ENCODE measurements at regions not wholly inside any gene's neighbourhood (a gene's known extent, or its start where the extent isn't known, plus 50 kb on each side); places are given as distances from the start of the nearest gene placed in this dataset.
"Not testable (repeated sequence)": the region's sequence is repeated elsewhere in the genome, so short reads cannot be mapped to it uniquely, and the experiment has no call there.

DNA sequence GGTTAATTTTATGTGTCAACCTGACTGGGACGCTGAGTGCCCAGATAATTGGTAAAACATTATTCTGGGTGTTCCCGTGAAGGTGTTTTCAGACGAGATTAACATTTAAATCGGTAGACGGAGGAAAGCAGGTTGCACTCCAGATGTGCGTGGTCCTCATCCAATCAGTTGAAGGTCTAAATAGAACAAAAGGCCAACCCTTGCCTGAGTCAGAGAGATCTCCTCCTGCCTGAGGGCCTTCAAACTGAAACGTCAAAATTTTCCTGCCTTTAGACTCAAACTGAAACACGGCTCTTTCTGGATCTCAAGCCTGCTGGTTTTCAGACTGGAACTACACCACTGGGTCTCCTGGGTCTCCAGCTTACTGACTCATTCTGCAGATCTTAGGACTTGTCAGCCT is 70.9 kb downstream of the NPIPA5 start:
- ATAC-seq (replicated peaks); H3K9me3 Mint-ChIP-seq; H3K4me1 Mint-ChIP-seq; H3K36me3 Mint-ChIP-seq; DNase-seq; H3K27ac Mint-ChIP-seq; H3K4me3 Mint-ChIP-seq; H3K27me3 Mint-ChIP-seq: not testable (repeated sequence)

DNA sequence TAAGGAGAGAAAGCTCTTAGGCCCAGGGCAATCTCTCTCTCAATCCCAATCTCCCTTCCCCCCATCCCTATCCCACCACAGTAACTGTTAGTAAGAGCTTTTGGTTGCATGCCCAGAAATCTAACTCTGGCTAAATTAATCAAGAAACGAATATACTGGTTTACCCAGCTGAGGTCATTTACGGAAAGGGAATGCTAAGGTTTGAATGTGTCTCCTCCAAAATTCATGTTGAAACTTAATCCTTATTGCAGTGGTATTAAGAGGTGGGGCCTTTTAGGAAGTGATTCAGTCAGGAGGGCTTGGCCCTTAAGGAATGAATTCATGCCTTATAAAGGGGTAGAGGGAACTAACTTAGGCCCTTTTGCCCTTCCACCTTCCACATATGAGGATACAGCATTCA is 72.2 kb downstream of the NPIPA5 start:
- not testable (repeated sequence) for H3K4me3 Mint-ChIP-seq; H3K36me3 Mint-ChIP-seq; H3K27me3 Mint-ChIP-seq; ATAC-seq (replicated peaks); H3K9me3 Mint-ChIP-seq; DNase-seq; H3K27ac Mint-ChIP-seq; H3K4me1 Mint-ChIP-seq

DNA sequence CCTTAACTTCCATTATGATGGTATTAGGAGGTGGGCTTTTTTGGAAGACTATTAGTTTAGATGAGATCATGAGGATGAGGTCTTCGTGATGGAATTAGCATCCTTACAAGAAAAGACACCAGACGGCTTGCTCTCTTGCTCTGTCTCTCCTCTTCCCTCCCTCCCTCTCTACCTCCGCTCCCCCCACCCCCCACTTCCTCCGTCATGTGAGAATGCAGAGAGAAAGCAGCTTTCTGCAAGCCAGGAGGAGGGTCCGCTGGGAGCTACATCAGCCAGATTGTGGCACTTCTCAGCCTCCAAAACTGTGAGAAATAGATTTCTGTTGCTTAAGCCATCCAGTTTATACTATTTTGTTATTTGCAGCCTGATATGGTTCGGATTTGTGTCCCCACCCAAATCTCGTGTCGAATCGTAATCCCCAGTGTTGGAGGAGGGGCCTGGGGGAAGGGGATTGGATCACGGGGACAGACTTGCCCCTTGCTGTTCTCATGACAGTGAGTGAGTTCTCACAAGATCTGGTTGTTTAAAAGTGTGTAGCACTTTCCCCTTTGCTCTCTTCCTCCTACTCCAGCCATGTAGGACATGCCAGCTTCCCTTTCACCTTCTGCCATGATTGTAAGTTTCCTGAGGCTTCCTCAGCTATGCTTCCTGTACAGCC is 74.3 kb downstream of the NPIPA5 start:
- not testable (repeated sequence) for ATAC-seq (replicated peaks); H3K4me1 Mint-ChIP-seq; H3K4me3 Mint-ChIP-seq; H3K9me3 Mint-ChIP-seq; DNase-seq; H3K27ac Mint-ChIP-seq; H3K27me3 Mint-ChIP-seq; H3K36me3 Mint-ChIP-seq

DNA sequence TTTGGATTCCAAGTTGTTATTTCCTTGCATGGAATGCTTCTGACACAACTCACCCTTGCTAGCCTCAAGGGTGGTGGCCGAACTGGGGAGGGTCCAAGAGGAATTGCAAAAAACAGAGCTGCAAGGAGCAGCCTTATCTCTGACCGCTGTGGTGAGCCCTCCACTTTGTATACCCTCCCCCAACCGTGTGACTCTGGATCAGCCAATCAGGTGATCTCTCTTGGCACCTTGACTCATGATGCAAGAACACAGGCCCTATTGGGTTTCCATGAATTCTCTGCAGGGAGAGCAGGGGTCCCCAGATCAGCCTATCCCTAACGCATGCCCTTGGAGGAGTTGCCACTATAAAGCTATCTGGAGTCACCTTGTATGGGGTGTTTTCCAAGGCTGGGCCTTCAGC is 81.0 kb downstream of the NPIPA5 start:
- H3K4me3 Mint-ChIP-seq; ATAC-seq (replicated peaks); H3K4me1 Mint-ChIP-seq; H3K9me3 Mint-ChIP-seq; H3K36me3 Mint-ChIP-seq; DNase-seq; H3K27me3 Mint-ChIP-seq; H3K27ac Mint-ChIP-seq: not testable (repeated sequence)

DNA sequence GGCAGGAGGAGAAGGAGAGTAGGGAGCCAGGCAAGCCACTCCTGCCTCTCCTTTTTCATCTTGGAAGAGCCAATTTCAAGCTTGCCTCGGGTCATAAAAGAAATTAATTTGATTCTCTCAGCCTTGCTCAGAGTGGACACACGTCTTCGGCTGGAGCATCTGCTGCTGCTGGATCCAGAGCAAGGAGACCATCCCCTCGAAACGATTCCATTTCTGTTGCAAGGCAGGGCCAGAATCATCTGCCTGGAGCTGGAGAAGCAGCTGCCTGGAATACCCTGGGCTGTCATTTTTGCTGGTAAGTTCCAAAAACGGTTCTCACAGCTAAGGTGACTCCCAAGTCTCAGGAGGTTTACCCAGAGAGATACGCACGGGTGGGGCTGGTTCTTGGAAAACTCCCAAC is 103.3 kb downstream of the NPIPA5 start:
- not testable (repeated sequence) for H3K9me3 Mint-ChIP-seq; DNase-seq; ATAC-seq (replicated peaks); H3K36me3 Mint-ChIP-seq; H3K4me1 Mint-ChIP-seq; H3K27me3 Mint-ChIP-seq; H3K4me3 Mint-ChIP-seq; H3K27ac Mint-ChIP-seq

DNA sequence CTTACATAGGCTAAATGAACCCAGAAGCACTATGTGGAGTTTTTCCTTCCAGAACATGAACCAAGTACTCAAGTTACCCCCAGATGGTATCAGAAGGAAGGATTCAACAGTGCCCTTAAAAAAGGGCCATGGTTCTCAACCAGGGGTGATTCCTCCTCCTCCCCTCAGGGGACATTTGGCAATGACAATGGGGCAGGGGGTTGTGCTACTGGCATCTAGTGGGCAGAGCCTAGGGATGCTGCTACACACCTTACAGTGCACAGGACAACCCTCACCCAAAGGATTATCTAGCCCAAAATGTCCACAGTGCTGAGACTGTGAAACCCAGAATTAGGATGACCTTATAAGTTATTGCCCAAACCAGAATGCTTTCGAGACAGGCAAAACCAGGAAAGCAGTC is 104.1 kb downstream of the NPIPA5 start:
- H3K9me3 Mint-ChIP-seq; DNase-seq; H3K27ac Mint-ChIP-seq; H3K4me1 Mint-ChIP-seq; H3K27me3 Mint-ChIP-seq; ATAC-seq (replicated peaks); H3K4me3 Mint-ChIP-seq; H3K36me3 Mint-ChIP-seq: not testable (repeated sequence)

DNA sequence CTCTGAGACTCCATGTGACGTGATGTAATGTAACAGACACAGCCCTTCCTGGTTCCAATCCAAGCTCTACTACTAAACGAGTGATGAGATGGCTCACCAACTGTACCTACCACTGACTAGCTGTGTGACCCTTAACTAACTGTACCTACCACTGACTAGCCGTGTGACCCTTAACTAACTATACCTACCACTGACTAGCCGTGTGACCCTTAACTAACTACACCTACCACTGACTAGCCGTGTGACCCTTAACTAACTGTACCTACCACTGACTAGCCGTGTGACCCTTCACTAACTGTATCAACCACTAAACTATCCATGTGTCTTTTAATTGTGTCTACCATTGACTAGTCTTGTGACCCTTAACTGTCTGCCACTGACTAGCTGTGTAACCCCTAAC is 111.2 kb downstream of the NPIPA5 start:
- H3K4me1 Mint-ChIP-seq; H3K27ac Mint-ChIP-seq; ATAC-seq (replicated peaks); H3K9me3 Mint-ChIP-seq; H3K27me3 Mint-ChIP-seq; DNase-seq; H3K36me3 Mint-ChIP-seq; H3K4me3 Mint-ChIP-seq: not testable (repeated sequence)

DNA sequence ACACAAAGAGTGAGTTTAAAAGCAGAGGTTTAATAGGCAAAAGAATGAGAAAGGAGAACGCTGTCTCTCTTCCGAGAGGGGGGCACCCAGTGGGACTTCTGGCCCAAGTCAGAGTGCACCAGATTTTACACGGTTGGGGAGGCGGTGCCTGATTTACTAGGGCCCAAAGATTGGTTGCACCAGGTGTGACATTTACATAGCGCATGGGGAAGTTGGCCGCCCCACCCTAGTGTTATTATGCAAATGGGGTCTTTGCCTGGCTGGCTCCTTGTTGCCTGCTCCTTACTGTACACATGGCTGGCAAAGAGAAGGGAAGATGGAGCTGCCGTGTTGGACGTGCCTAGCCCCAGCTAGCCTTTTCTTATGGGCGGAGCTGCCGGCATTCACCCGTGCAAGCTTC is 115.9 kb downstream of the NPIPA5 start:
- not testable (repeated sequence) for DNase-seq, H3K4me1 Mint-ChIP-seq, H3K27ac Mint-ChIP-seq, H3K27me3 Mint-ChIP-seq, H3K4me3 Mint-ChIP-seq, H3K9me3 Mint-ChIP-seq, H3K36me3 Mint-ChIP-seq
- peak in 1 of 2 donors; percentile 51 for ATAC-seq (replicated peaks)

DNA sequence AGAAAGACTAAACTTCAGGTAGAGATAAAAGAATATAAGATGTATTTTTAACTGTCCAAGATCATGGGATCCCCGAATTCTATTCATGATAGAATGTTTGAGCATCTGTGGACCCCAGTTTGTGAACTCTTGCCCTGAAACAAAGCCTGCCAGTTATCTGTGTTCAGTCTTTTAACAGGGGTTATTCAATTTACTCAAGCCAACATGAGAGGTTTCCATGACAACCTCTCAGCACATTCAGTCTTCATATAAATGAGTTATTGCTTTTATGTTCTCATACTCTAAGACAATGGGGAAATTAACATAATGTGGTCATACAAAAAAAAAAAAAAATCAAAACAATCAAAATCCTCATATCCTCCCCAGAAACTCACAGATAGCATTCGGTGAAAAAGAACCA is 130.1 kb downstream of the NPIPA5 start:
- H3K27me3 Mint-ChIP-seq; H3K36me3 Mint-ChIP-seq; H3K4me1 Mint-ChIP-seq; H3K27ac Mint-ChIP-seq; ATAC-seq (replicated peaks); DNase-seq; H3K4me3 Mint-ChIP-seq; H3K9me3 Mint-ChIP-seq: not testable (repeated sequence)

DNA sequence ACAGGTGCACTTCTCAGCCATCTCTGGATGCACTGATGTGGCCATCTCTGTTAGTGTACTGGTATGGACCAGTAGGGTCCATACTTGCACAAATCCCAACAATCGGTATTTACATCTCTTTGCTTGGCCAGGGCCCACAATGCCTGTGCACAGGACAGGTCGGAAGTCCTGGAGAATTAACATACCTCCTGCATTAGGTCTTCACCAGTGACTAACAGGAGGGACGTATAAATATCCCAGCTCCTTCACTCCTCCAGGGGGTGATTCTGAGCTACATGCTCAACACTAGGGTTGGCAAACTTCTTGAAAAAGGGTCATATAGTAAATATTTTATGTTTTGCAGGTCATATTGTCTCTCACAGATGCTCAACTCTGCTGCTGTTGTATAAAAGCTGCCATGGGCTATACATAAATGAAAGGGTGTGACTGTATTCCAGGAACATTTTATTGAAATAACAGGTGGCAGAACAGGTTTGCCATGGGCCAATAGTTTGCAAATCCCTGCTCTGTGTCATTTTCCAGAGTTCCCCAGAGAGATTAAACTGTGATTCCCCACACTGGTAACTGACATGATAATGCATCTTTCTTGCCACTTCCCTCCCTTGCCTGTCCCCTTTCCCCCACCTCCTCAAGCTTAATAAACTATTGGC is 141.3 kb downstream of the NPIPA5 start:
- not testable (repeated sequence) for H3K4me1 Mint-ChIP-seq

DNA sequence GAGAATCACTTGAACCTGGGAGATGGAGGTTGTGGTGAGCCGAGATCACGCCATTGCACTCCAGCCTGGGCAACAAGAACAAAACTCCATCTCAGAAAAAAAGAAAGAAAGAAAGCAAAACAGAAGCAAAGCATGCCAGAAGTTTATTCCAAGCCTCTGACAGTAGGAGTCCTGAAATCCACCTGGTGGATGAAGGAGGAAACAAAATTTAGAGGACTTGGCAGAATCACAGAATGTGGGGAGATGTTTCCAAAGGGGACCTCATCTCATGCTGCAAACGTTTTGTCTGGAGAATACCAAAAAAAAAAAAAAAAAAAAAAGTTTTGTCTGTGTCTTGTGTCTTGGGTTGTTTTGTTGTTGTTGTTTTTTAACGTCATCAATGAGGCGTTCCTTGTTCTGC is 141.1 kb upstream of the RRN3 start:
- H3K4me1 Mint-ChIP-seq; DNase-seq; H3K27me3 Mint-ChIP-seq; H3K27ac Mint-ChIP-seq; ATAC-seq (replicated peaks); H3K36me3 Mint-ChIP-seq; H3K4me3 Mint-ChIP-seq; H3K9me3 Mint-ChIP-seq: not testable (repeated sequence)

More for the DNA sequence above, 141.3 kb downstream of the NPIPA5 start:
- ATAC-seq (replicated peaks); DNase-seq; H3K27ac Mint-ChIP-seq; H3K9me3 Mint-ChIP-seq; H3K36me3 Mint-ChIP-seq; H3K27me3 Mint-ChIP-seq; H3K4me3 Mint-ChIP-seq: not testable (repeated sequence)

DNA sequence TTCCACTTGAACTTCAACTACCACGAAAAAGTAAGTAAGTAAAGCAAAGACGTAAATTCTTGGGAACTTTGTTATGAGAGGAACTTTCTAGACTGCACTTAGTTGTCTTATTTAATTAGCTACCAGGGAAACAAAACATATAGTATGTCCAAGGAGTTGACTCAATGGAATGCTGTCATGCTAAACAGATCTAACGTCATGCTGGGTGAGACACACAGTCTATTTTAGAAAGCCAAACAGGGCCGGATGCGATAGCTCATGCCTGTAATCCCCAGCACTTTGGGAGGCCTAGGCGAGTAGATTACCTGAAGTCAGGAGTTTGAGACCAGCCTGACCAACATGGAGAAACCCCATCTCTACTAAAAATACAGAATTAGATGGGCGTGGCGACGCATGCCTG is 140.6 kb upstream of the RRN3 start:
- not testable (repeated sequence) for ATAC-seq (replicated peaks); H3K27me3 Mint-ChIP-seq; H3K9me3 Mint-ChIP-seq; H3K27ac Mint-ChIP-seq; H3K4me1 Mint-ChIP-seq; H3K4me3 Mint-ChIP-seq; DNase-seq; H3K36me3 Mint-ChIP-seq

DNA sequence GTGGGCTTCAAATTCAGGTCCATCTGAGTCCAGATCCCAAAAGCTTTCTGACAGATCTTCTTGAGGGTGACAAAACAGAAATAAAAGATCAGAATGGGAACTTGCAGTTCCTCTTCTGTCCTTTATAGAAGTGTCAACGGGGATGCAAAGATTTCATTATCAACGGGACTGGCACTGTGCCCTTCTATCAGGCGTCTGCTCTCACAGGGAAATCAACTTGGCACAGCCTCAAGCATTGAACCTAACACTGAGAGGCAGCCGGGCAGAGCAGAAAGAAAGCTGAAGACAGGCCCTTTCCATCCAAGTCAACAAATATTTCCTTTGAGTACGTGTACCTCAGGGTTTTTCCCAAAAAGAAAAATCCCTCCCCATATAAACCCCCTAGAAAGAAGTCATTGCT is 136.4 kb upstream of the RRN3 start:
- H3K4me3 Mint-ChIP-seq; H3K4me1 Mint-ChIP-seq; ATAC-seq (replicated peaks); H3K27ac Mint-ChIP-seq; H3K27me3 Mint-ChIP-seq; H3K36me3 Mint-ChIP-seq; DNase-seq; H3K9me3 Mint-ChIP-seq: not testable (repeated sequence)

DNA sequence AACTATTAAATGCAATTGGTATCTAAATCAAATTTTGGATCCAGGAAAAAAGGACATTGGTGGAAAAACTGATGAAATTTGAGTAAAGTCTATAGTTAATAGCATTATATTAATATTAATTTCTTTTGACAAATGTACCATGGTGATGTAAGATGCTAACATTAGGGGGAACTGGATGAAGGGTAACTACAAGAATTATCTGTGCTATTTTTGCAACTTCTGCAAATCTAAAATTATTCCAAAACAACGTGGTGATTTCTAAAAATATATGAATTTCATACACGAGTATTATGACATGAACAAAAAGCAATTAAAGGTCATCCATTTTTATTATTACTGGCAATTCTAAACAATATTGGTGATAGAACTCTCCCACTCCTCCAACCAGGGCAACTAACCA is 135.6 kb upstream of the RRN3 start:
- not testable (repeated sequence) for H3K36me3 Mint-ChIP-seq; ATAC-seq (replicated peaks); DNase-seq; H3K27me3 Mint-ChIP-seq; H3K4me1 Mint-ChIP-seq; H3K4me3 Mint-ChIP-seq; H3K9me3 Mint-ChIP-seq; H3K27ac Mint-ChIP-seq

DNA sequence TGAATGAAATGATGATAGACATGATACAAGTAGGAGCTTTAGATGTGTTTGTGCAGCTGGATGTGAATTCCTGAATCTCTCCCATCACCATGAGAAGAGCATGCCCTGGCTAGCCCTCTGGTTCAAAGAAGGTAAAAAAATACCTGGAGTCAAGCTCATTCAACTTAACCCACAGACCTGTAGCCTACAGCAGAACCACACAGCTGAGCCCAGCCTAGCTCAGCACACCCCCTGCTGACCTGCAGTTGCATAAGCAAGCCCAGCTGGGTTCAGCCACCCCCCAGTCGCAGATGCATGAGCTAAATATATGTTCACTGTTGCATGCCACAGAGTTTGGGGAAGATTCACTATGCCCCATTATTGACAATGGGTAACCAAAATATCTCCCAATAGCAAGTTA is 130.6 kb upstream of the RRN3 start:
- H3K4me3 Mint-ChIP-seq: not testable (repeated sequence)

More for the DNA sequence above, 130.6 kb upstream of the RRN3 start:
- not testable (repeated sequence) for DNase-seq; H3K27ac Mint-ChIP-seq; ATAC-seq (replicated peaks); H3K36me3 Mint-ChIP-seq; H3K9me3 Mint-ChIP-seq; H3K4me1 Mint-ChIP-seq
- peaks cover 0 to 16% of the 10 kb centered on the region in 2 donors for H3K27me3 Mint-ChIP-seq
